Adipocyte (in vitro differentiated cells): ENCODE measurements at regions not wholly inside any gene's neighbourhood (a gene's known extent, or its start where the extent isn't known, plus 50 kb on each side); places are given as distances from the start of the nearest gene placed in this dataset.

ENCODE experiments used
- DNase-seq: peaks from one replicate; pipeline ENCODE4 v3.0.0-alpha.2; 2015; ENCODE audit warnings: low read depth
- H3K27me3 ChIP-seq: replicated peaks from 2 replicates; pipeline ENCODE4 v1.7.0; 2013; ENCODE audit warnings: mild to moderate bottlenecking, low read length, moderate library complexity; ENCODE audit not compliant: control insufficient read depth, insufficient read depth
- H3K36me3 ChIP-seq: 2 replicates; pipeline ENCODE4 v1.7.0; 2013; ENCODE audit warnings: low read length, mild to moderate bottlenecking, moderate library complexity; ENCODE audit not compliant: control insufficient read depth, insufficient read depth, severe bottlenecking
- H3K4me1 ChIP-seq: 2 replicates; pipeline ENCODE4 v1.7.0; 2013; ENCODE audit warnings: mild to moderate bottlenecking, low read length, moderate library complexity; ENCODE audit not compliant: control insufficient read depth, insufficient read depth
- H3K4me3 ChIP-seq: 2 replicates; pipeline ENCODE4 v1.7.0; 2013; ENCODE audit warnings: mild to moderate bottlenecking, low read length, moderate library complexity
- H3K9ac ChIP-seq: 2 replicates; pipeline ENCODE4 v1.7.0; 2013; ENCODE audit warnings: mild to moderate bottlenecking, low read length, moderate library complexity
- H3K9me3 ChIP-seq: 2 replicates; pipeline ENCODE4 v1.7.0; 2013; ENCODE audit warnings: mild to moderate bottlenecking, low read length, moderate library complexity; ENCODE audit not compliant: control insufficient read depth

GRCh38 chr3:77868725-77869124, 828.8 kb downstream of the ROBO2 start:
- no peaks in the 10 kb centered on the region for H3K4me1 ChIP-seq
- no peak overlapping the region for H3K9ac ChIP-seq
- H3K4me3 ChIP-seq = no peak overlapping the region
- no peak for DNase-seq
- H3K9me3 ChIP-seq = no peaks in the 10 kb centered on the region
- H3K27me3 ChIP-seq = no peaks in the 10 kb centered on the region
- no peaks in the 10 kb centered on the region for H3K36me3 ChIP-seq

DNA sequence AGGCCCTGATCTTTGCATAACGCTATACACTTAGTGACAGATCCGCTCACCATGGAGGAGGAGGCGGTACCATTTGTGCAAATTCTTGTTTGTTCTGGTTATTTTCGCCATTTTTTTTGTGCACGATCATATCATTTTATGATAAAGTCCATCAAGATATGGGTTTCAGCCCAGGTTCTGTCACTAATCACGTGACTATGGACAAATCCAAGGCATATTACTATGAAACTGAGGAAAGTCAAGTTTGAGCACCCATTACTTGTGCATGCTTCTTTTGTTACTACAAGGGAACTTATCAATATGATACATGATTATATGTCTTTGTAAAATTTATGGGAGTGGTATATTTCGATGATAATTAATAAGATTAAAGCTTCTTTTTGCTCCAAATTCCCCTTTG, 829.5 kb downstream of the ROBO2 start:
- Histone ChIP-seq H3K27me3 (no peaks in the 10 kb centered on the region), H3K4me1 (no peaks in the 10 kb centered on the region), H3K9me3 (no peaks in the 10 kb centered on the region), H3K4me3 (no peak overlapping the region), H3K36me3 (no peaks in the 10 kb centered on the region), H3K9ac (no peak overlapping the region)
- DNase-seq = no peak

GRCh38 chr3:77871436-77871835, 831.5 kb downstream of the ROBO2 start:
- H3K9me3 ChIP-seq = no peaks in the 10 kb centered on the region
- no peak overlapping the region for H3K9ac ChIP-seq

DNA sequence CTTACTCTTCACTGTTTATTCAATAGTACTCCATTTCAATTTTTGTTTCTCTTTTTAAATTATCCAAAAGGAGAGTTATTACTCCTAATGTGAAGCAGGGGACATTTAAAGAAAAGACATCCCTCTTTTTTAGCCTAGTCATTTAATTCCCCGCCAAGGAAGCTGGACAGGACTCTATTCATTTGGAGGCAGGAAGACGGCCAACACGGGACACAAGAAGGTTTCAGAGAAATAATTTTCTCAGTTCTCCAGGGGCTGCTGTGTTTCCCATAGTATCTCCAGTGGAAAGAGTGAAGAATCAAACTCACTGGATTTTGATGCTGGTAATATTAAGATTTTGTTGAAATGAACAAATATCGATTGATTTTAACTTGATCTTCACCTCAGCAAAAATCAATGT, 833.7 kb downstream of the ROBO2 start:
- no peaks in the 10 kb centered on the region for H3K27me3 ChIP-seq
- no peak overlapping the region for H3K4me3 ChIP-seq

More at GRCh38 chr3:77871436-77871835, 831.5 kb downstream of the ROBO2 start:
- H3K4me3 ChIP-seq = no peak overlapping the region
- H3K36me3 ChIP-seq = no peaks in the 10 kb centered on the region
- no peaks in the 10 kb centered on the region for H3K27me3 ChIP-seq
- no peaks in the 10 kb centered on the region for H3K4me1 ChIP-seq
- DNase-seq = no peak

GRCh38 chr3:77885381-77885780, 845.5 kb downstream of the ROBO2 start:
- Histone ChIP-seq H3K27me3 (no peaks in the 10 kb centered on the region), H3K9me3 (no peaks in the 10 kb centered on the region), H3K9ac (no peak overlapping the region), H3K4me3 (no peak overlapping the region), H3K36me3 (no peaks in the 10 kb centered on the region), H3K4me1 (no peaks in the 10 kb centered on the region)
- DNase-seq = no peak

More for the DNA sequence above, 833.7 kb downstream of the ROBO2 start:
- Histone ChIP-seq H3K9ac (no peak overlapping the region), H3K4me1 (no peaks in the 10 kb centered on the region), H3K9me3 (no peaks in the 10 kb centered on the region), H3K36me3 (no peaks in the 10 kb centered on the region)
- DNase-seq = no peak

GRCh38 chr3:77887611-77888010, 847.7 kb downstream of the ROBO2 start:
- no peaks in the 10 kb centered on the region for H3K27me3 ChIP-seq
- no peaks in the 10 kb centered on the region for H3K36me3 ChIP-seq
- no peaks in the 10 kb centered on the region for H3K9me3 ChIP-seq
- DNase-seq = peak; percentile 52
- H3K9ac ChIP-seq = no peak overlapping the region
- H3K4me3 ChIP-seq = no peak overlapping the region
- no peaks in the 10 kb centered on the region for H3K4me1 ChIP-seq

GRCh38 chr3:77889616-77890015, 849.7 kb downstream of the ROBO2 start:
- H3K9me3 ChIP-seq = no peaks in the 10 kb centered on the region
- no peaks in the 10 kb centered on the region for H3K27me3 ChIP-seq
- no peaks in the 10 kb centered on the region for H3K36me3 ChIP-seq
- H3K4me3 ChIP-seq = no peak overlapping the region
- no peaks in the 10 kb centered on the region for H3K4me1 ChIP-seq
- no peak for DNase-seq
- H3K9ac ChIP-seq = no peak overlapping the region

- Histone ChIP-seq H3K9me3 (no peaks in the 10 kb centered on the region), H3K36me3 (no peaks in the 10 kb centered on the region), H3K4me1 (no peaks in the 10 kb centered on the region), H3K27me3 (no peaks in the 10 kb centered on the region), H3K9ac (no peak overlapping the region), H3K4me3 (no peak overlapping the region)
- DNase-seq = no peak
Measured at GRCh38 chr3:77898621-77899020, 858.7 kb downstream of the ROBO2 start.

DNA sequence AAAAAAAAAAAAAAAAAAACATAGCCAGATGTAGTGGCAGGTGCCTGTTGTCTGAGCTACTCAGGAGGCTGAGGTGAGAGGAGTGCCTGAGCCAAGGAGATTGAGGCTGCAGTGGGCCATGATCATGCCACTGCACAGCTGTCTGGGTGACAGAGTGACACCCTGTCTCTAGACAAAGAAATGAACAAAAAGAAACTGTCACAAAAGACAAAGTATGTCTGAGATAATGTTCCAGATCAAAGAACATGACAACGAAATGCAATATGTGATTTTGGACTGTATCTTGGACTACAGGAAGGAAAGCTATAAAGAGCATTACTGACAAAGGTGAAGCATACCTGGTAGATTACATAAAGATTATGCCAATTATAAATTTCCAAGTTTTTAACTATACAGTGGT, 862.8 kb downstream of the ROBO2 start:
- DNase-seq = no peak
- Histone ChIP-seq H3K27me3 (no peaks in the 10 kb centered on the region), H3K4me1 (no peaks in the 10 kb centered on the region), H3K9ac (no peak overlapping the region), H3K4me3 (no peak overlapping the region), H3K36me3 (no peaks in the 10 kb centered on the region), H3K9me3 (no peaks in the 10 kb centered on the region)

GRCh38 chr3:77906102-77906709, 866.3 kb downstream of the ROBO2 start:
- H3K4me1 ChIP-seq = no peaks in the 10 kb centered on the region
- no peak overlapping the region for H3K4me3 ChIP-seq
- no peak for DNase-seq

DNA sequence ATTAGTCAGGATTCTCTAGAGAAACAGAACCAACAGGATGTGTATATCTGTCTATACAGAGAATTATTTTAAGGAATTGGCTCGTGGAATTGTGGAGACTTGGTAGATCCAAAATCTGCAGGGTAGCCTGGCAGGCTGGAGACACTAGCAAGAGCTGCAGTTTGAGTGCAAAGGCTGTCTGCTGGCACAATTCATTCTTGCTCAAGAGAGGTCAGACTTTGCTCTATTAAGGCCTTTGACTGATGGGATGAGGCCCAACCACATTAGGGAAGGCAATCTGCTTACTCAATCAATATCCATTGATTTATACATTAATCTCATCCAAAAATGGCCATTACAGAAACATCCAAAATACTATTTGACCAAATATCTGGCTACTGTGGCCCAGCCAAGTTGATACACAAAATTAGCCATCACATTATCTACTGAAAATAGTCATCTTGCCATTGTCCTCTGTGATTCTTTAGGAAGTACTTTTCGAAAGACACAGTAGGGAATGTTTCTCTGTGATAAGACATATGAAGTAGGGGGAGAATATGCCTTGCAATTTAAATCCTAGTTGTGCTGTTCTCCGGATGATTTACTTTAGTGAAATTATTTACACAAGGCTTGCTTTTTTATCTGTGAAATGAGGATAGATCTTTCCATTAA, 873.8 kb downstream of the ROBO2 start:
- no peaks in the 10 kb centered on the region for H3K36me3 ChIP-seq
- H3K4me1 ChIP-seq = no peaks in the 10 kb centered on the region
- H3K9me3 ChIP-seq = no peaks in the 10 kb centered on the region
- H3K27me3 ChIP-seq = no peaks in the 10 kb centered on the region
- H3K4me3 ChIP-seq = no peak overlapping the region
- no peak overlapping the region for H3K9ac ChIP-seq
- DNase-seq = no peak

More at GRCh38 chr3:77906102-77906709, 866.3 kb downstream of the ROBO2 start:
- Histone ChIP-seq H3K36me3 (no peaks in the 10 kb centered on the region), H3K9me3 (no peaks in the 10 kb centered on the region), H3K27me3 (no peaks in the 10 kb centered on the region), H3K9ac (no peak overlapping the region)

DNA sequence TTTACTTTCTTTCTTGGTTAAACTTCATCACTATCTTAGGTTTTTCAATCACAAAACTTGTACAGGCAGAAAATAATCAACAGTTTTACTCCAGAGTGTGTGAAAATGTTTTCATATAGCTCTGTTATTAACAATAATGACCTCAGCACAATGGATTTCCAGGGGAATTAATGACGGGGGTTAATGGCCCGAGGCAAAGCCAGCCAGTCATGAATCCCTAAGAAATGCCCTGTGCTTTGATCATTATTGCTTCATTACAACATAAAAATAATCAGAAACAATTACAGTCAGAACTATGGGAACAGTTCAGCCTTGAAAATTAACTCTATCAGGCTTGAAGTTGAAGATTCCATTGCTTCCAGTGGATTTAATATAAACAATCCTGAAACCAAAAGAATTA, 875.4 kb downstream of the ROBO2 start:
- H3K4me3 ChIP-seq = no peak overlapping the region
- no peaks in the 10 kb centered on the region for H3K4me1 ChIP-seq
- H3K9ac ChIP-seq = no peak overlapping the region
- H3K9me3 ChIP-seq = no peaks in the 10 kb centered on the region
- H3K36me3 ChIP-seq = no peaks in the 10 kb centered on the region
- no peak for DNase-seq
- H3K27me3 ChIP-seq = no peaks in the 10 kb centered on the region
